Pancreas (tissue), 10 donors: ENCODE measurements at regions not wholly inside any gene's neighbourhood (a gene's known extent, or its start where the extent isn't known, plus 50 kb on each side); places are given as distances from the start of the nearest gene placed in this dataset.

Experiments
- ATAC-seq, 4 donors: fragments of 200-7000 bp; cut with Tn5 transposase; one replicate each; pipeline versions ENCODE4 v1.8.0 to v1.9.1; 2020; ENCODE audit warnings: mild to moderate bottlenecking in 4 of 4, moderate library complexity in 4 of 4
- DNase-seq, 6 donors: peaks; one replicate each; pipeline ENCODE4 v3.0.0-alpha.2; 2020
- FAIRE-seq: peaks from 2 replicates; lab custom pipeline; 2012; peaks lifted over from hg19 to GRCh38; lab: Jason Lieb, UNC
- H3K27ac ChIP-seq, 4 donors: fragments of 200-600 bp; sonication (generic); 1 replicate in 3 of 4; 2 replicates in 1 of 4; pipeline versions ENCODE4 v1.5.0 to v1.8.0; 2020
- H3K27me3 ChIP-seq, 4 donors: fragments of 200-600 bp; one replicate each; pipeline ENCODE4 v1.8.0; 2021
- H3K36me3 ChIP-seq, 3 donors: fragments of 200-600 bp; sonication (generic) in 1 of 3; one replicate each; pipeline versions ENCODE4 v1.5.0 to v1.8.0; 2020 to 2021
- H3K4me1 ChIP-seq, 3 donors: fragments of 200-600 bp; one replicate each; pipeline ENCODE4 v1.8.0; 2021
- H3K4me3 ChIP-seq, 4 donors: fragments of 200-600 bp; sonication (generic) in 2 of 4; one replicate each; pipeline versions ENCODE4 v1.5.0 to v1.8.0; 2020 to 2021
- H3K9me3 ChIP-seq, 4 donors: fragments of 200-600 bp; one replicate each; pipeline ENCODE4 v1.8.0; 2021
- CTCF ChIP-seq, 4 donors: fragments of 200-600 bp; sonication (generic) in 3 of 4; IDR thresholded peaks; one replicate each; pipeline versions ENCODE4 v1.5.0 to v1.8.0; 2021; ENCODE audit warnings: antibody characterized with exemption in 4 of 4
- WGBS, 2 donors: extraction: QIAGEN DNeasy Blood & Tissue Kit; methylation state at CpG; one replicate each; pipeline ENCODE4 v1.1.7; 2013; 5-methylcytosine and 5-hydroxymethylcytosine counted together
- intact Hi-C, 3 donors: fragments of 100-400 bp; cut with DNase I; formaldehyde crosslinking; loops; one replicate each; pipeline versions ENCODE4 v1.11.1 to v1.14.2; 2022
- donor health status: healthy with polysubstance abuse.
- donor health status: DM: no; HTN: no; CAD: no; lungs with moderate emphysema.
- donor health status: DM: no; HTN: no; CAD: no.
- donor health status: control.
- donor health status: control.
- donor health status: Bipolar disorder and iron deficiency.
- donor health status: DM: yes; HTN: yes; CAD: no.
- donor health status: DM: no; HTN: no; CAD: no.
- donor health status: DM: no; HTN: no; CAD: no.
- donor health status: DM: yes; HTN: yes; CAD: no.

- Histone ChIP-seq H3K4me3 (no peak overlapping the region), H3K9me3 (no peaks in the 10 kb centered on the region), H3K36me3 (no peaks in the 10 kb centered on the region), H3K27ac (peak overlapping the region; percentile 23 to 66 (median 54)), H3K4me1 (peaks cover 0 to 6% (median 0%) of the 10 kb centered on the region in 3 donors), H3K27me3 (no peaks in the 10 kb centered on the region)
- 10 to 17% methylated on average over 11 of the region's 11 CpGs for WGBS, 2 donors
- TF ChIP-seq CTCF (IDR thresholded peaks at IDR 0.05) = peak in 3 of 4 donors; percentile 48 to 68 (median 65)
- intact Hi-C loops = loop anchor here in 2 of 3 donors (5.0 to 10.0 kb wide), 2 partner anchors 310 to 313 kb away; no protein-coding TSS in a partner anchor
- DNase-seq (peak; percentile 65 to 85 (median 76)), FAIRE-seq (peak; percentile 91), ATAC-seq (peak; percentile 89 to 95 (median 94))
Observed at GRCh38 chr15:62782071-62782841, 260.3 kb upstream of the TPM1 start.

GRCh38 chr15:62782896-62783295, 259.7 kb upstream of the TPM1 start:
- WGBS, 2 donors = 63 to 69% methylated on average over 1 of the region's 1 CpG
- intact Hi-C loops = loop anchor here in 2 of 3 donors (5.0 to 10.0 kb wide), 2 partner anchors 309 to 312 kb away; no protein-coding TSS in a partner anchor
- Histone ChIP-seq H3K4me3 (no peak overlapping the region), H3K9me3 (no peaks in the 10 kb centered on the region), H3K4me1 (peaks cover 0 to 6% (median 0%) of the 10 kb centered on the region in 3 donors), H3K27ac (peak overlapping the region in 3 of 4 donors; percentile 47 to 66 (median 62)), H3K27me3 (no peaks in the 10 kb centered on the region), H3K36me3 (no peaks in the 10 kb centered on the region)
- ATAC-seq (no peak), DNase-seq (no peak), FAIRE-seq (no peak)
- no peak for TF ChIP-seq CTCF (IDR thresholded peaks at IDR 0.05)

GRCh38 chr15:62783303-62783957, 259.1 kb upstream of the TPM1 start:
- Histone ChIP-seq H3K9me3 (no peaks in the 10 kb centered on the region), H3K27me3 (no peaks in the 10 kb centered on the region), H3K4me3 (no peak overlapping the region), H3K4me1 (peaks cover 0 to 6% (median 0%) of the 10 kb centered on the region in 3 donors), H3K27ac (peak overlapping the region in 3 of 4 donors; percentile 47 to 66 (median 62)), H3K36me3 (no peaks in the 10 kb centered on the region)
- FAIRE-seq = no peak
- DNase-seq = no peak
- TF ChIP-seq CTCF (IDR thresholded peaks at IDR 0.05) = no peak
- intact Hi-C loops = loop anchor here in 2 of 3 donors (5.0 to 10.0 kb wide), 2 partner anchors 309 to 311 kb away; no protein-coding TSS in a partner anchor
- 91 to 95% methylated on average over 14 of the region's 14 CpGs for WGBS, 2 donors
- no peak for ATAC-seq

- TF ChIP-seq CTCF (IDR thresholded peaks at IDR 0.05) = no peak
- ATAC-seq = no peak
- no peak for DNase-seq
- H3K36me3 ChIP-seq = no peaks in the 10 kb centered on the region
- intact Hi-C loops = loop anchor here in 1 of 3 donors (10.0 kb wide), 1 partner anchor 309 kb away; no protein-coding TSS in a partner anchor
- no peaks in the 10 kb centered on the region for H3K27me3 ChIP-seq
- peaks cover 0 to 6% (median 0%) of the 10 kb centered on the region in 3 donors for H3K4me1 ChIP-seq
- H3K4me3 ChIP-seq = no peak overlapping the region
- 84 to 88% methylated on average over 10 of the region's 10 CpGs for WGBS, 2 donors
- H3K27ac ChIP-seq = no peak overlapping the region
- H3K9me3 ChIP-seq = no peaks in the 10 kb centered on the region
- FAIRE-seq = no peak
Observed at GRCh38 chr15:62785881-62786828, 256.4 kb upstream of the TPM1 start.
